ENCODE measurements at regions not wholly inside any gene's neighbourhood (a gene's known extent, or its start where the extent isn't known, plus 50 kb on each side); places are given as distances from the start of the nearest gene placed in this dataset.

GRCh38 chr22:49186762-49187161, 640.9 kb downstream of the BRD1 start:
- no peak for TF ChIP-seq CTCF (conservative IDR thresholded peaks at IDR 0.05; ENCODE audit: low read depth, low read length)
- no peak for TF ChIP-seq EZH2 (IDR thresholded peaks at IDR 0.05; ENCODE audit: low read length, unreplicated experiment)
- no peak for TF ChIP-seq EZH2phosphoT487 (IDR thresholded peaks at IDR 0.05; ENCODE audit: borderline replicate concordance, low read length)

All from PC-3 (cell line).